CD4-positive, alpha-beta T cell treated with Interleukin-17A for 4 hours (primary cell): ENCODE measurements at regions not wholly inside any gene's neighbourhood (a gene's known extent, or its start where the extent isn't known, plus 50 kb on each side); places are given as distances from the start of the nearest gene placed in this dataset.

Source experiments
- DNase-seq: peaks from one replicate; pipeline ENCODE4 v3.0.0-alpha.2; 2020; ENCODE audit warnings: mixed read lengths

DNA sequence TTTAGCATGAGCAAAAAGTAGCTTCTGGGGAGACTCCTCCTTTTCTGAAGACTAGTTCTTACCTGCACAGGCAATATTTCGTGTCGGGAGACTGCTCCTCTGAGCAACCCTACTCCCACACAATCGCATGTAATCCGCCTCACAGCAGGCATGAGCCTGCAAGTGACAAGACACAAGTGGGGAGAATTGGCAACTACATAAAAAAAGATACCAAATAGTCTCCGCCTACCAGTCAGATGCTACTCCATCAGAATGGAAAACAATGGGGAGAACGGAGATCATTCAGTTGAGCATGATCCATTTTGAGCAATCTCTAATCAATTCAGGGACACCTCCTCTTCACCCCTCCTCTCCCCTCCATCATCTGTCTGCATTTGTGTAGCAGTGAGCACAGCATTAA lies 321.0 kb downstream of the COG6 start:
- DNase-seq = no peak

DNA sequence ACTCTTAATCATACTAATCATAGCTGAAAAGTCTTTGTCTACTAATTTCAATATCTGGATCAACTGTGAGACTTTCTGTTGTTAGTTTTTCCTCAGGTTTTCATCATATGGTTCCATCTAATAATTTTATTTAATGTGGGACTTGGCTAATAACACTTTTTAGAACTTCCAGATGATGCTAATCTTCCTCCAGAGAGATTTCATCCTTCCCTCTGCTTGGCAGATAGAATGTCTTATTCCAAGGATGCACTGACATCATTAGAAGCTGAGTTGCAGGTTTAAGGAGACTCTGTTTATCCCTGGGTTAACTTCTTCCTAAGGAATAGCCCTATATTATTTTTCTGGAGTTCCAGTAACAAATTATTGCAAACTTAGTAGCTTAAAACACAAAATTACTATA lies 325.6 kb downstream of the COG6 start:
- DNase-seq = no peak

DNA sequence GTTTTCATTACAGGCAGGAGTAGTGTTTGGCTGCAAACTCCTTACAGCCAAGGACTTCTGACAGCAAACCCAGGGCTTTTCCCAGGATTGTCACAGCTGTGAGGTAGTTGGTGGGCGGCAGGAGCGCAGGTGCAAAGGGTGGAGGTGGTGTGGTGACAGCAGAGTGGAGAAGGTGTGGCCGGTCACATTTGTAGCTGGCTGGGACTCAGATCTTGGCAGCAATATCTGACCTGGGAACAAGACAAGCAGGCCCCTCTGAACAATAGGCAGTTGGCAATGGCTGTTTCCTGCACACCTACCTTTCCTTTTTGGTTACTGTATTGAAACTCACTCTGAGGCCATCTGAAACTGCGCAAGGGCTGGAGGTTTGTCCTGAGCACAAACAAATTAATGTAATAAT lies 327.3 kb downstream of the COG6 start:
- no peak for DNase-seq

DNA sequence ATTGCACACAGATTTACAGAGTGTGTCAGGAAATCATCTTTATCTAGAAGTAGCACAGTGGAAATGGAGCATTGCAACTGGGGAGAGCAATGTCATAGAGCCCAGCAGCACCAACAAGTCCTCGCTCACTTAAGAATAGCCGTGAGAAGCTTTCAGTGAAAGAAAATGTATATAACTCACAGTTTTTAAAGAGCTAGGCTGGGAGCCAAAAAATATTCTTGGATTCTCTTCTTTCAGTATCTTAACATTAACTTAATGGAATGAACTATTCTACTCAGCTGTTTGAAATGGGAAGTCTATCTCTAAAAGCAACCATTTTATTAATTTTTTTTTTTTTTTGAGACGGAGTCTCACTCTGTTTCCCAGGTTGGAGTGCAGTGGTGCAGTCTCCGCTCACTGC lies 329.6 kb downstream of the COG6 start:
- DNase-seq = no peak

DNA sequence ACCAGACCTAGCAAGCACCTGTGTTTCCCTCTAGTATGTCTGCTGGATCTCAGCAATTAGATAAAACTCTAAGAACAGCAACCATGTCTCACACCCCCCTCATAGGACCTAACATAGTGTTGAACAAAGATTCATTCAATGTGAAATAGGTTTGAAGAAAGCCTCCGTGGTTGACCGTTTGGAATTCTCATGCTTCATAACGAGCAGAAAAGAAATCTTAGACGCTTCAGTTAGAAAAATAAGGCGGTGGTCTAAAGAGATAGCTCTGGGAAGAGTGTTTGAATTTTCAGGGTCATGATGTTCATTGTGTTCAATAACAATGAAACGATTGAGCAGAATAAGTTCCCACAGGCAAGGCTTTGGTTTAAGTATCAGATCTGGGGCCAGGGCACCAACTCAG lies 332.9 kb downstream of the COG6 start:
- no peak for DNase-seq

DNA sequence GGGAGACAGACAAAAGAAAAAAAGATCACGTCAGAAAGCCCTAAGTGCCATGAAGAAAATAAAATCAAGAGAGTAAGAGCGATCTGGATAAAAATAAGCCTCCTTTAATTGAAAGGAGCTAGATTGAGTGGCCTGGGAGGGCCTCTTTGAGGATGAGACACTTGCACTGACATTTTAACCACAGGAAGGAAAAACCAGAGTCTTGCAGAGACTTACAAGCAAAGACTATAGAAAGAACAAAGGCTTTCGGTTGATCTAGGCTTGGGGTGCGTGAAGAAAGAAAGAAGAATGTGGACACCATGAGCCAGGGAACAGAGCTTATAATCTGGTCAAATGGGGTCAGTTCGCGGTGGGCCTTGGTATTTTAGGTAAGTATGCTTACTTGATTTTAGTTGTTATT lies 342.7 kb downstream of the COG6 start:
- DNase-seq = peak; percentile 36

DNA sequence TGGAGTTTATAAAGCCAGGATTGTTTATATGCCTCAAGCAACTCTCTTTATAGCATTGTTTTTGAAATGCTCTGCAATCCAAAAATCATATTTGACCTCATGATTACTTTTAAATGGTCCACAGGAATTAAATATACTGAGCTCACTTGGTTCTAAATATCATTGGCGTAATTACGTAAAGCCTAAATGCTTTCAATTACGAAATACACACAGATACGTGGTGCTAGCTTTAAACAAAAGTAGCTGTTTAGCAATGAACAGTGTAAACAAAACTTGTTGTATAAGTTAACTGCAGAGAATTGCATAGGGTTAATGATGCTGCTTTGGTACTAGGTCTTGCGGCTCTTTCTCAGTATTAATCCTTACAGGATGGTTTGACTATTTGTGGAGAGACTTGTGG lies 346.6 kb downstream of the COG6 start:
- no peak for DNase-seq

DNA sequence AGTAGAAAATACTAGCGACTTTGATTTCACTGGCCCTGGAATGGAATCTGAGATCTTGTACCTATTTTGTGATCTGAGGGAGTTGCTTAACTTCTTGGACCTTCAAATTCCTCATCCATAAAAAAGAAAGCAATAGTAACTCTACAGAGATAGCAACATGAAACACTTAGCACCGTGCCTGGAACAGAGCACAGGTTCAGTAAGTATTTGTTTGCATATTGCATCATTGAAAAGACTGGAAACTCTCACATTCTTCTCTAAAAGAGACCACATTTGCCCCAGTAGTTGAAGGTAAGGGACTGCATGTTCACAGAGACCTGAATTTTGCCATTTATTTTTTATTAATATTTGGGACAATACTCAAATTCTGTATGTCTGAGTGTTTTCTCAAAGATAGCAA lies 358.1 kb downstream of the COG6 start:
- no peak for DNase-seq

DNA sequence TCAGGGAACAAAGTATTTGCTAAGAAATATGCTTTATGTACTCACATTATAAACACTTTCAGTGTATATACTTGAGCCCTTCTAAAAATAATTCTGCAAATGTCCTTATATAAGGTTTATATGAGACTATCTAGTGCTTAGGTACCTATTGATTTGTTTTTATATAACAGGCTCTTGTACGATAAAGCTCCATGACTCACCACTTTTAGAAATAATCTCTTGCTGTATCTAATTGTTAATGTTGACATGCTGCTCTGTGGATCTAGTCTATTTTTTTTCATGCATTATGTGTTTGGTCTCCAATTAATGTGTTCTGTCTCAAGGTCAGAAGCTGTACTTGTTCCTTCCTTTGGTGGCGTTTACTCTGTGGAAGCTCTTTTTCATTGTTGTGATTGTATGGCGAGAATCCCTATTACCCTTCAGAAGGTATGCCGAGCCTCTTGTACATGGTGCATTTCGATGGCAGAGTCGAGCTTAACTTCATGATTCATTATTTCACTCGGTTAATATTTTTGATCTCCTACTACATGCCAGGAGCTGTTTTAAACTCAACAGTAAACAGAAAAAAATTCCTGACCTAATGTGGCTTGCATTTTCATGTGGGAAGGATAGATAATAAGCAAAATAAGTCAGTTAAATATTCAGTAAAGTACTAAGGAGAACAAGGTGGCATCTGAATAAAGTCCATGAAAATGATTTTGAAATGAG lies 361.6 kb downstream of the COG6 start:
- no peak for DNase-seq

DNA sequence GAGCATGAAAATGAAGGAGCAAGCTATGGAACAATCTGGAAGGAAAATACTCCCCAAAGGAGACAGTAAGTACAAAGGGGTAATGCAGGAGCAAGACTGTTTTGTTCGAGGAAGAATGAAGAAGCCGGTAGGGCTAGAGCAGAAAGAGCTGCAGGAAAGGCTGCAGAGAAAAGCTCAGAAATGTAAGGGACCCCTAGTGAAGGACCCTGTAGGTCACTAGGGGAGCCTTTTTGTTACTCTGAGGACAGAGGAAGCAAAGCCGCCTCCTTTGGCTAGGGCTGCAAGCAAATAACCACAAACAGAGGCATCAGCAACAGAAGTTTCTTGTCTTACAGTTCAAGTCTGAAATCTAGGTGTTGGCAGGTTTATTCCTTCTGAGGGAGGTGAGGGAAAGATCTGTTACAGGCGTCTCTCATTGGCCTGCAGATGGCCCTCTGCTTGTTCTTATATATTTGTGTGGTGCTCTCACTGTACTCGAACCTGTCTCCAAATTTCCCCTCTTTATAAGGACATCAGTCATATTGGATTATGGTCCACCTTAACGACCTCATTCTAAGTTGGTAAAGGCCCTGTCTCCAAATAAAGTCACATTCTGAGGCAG lies 362.3 kb downstream of the COG6 start:
- no peak for DNase-seq

DNA sequence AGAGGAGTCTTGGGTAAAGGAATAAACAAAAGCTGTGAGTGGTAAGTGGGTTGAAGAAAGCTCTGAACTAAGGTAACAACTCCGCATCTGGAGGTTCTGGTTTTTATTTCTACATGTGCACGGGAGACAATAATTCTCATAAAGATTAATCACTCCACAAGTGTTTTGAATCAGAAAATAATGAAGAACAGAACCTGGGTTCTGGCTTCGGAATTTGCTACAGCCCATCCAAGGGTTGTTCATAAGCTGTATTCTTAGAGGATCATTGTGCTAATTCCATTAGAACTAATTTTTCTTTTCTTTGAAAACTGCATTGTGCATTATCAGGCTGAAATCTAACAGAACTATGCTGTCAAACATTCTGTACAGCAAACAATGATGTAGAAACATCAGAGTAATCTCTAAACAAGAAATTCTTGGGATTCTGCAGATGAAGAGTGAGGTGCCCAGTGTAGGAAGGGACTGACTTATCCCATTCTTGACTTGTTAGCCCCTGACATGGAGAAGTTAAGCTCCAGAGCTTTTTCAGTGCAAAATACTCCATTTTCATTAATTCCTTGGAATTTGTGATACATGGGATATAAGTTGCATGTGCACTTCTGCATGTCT lies 368.2 kb downstream of the COG6 start:
- DNase-seq = no peak

DNA sequence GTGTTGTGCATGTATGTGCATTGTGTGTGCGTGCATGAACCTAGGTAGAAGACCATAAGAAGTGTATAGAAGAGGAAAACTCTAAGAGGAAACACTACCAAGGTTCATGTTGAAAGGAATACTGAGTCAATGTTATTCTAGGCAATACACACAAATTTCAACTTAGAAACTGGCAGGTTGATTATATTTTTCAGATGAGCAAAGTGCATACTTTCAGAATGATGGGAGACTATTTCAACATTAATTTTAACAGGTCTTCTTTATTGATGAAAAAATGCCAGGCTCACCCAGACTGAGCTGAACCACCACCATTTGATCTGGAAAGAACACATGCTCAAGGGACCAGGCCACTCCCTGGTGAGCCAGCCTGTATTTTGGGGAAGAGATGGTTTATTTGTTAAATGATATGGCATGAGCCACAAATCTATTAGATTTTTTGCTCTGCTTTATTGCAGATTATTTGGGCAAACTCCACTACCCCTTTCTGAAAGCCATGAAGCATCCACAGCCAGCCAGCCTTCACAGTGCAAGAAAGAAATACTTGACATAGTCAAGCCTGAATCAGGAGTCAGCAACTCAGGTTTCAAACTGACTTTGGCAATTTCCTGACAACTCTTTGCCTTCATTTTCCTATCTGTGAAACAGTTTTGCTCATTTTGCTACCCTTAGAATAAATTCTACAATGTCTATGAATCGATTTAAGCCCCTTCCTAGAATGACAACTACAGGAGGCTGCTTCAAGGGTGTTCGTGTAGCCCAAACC lies 368.9 kb downstream of the COG6 start:
- no peak for DNase-seq

DNA sequence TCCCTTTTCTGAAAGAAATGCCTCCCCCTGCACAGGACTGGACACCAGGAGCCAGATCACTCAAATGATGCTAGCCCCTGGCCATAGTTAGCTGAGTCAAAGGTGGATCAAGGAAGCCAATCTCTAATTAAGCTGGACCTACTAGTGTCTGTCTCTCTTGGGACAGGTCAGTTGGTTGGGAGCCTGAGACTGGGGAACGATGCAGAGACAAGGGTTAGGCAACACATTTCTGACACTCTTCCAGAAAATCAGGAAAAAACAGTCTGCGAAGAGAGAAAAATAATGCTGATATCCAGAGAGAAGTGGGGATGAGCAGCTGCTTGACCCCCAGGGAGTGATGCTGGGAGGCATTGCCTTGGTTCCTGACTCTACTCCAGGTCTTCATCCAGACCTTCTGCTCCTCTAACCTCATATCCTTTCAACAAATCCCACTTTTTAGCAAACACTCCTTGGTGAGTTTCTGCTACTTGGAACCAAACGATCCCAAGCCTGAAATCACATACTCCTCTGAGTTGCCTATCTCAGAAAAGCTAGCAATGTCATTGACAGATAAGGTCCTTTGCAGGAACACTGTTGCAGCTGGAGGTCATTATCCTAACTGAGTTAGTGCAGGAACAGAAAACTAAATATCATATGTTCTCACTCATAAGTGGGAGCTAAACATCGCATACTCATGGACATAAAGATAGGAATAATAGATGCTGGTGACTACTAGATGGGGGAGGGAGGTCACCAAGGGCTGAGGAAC lies 369.7 kb downstream of the COG6 start:
- DNase-seq = no peak

DNA sequence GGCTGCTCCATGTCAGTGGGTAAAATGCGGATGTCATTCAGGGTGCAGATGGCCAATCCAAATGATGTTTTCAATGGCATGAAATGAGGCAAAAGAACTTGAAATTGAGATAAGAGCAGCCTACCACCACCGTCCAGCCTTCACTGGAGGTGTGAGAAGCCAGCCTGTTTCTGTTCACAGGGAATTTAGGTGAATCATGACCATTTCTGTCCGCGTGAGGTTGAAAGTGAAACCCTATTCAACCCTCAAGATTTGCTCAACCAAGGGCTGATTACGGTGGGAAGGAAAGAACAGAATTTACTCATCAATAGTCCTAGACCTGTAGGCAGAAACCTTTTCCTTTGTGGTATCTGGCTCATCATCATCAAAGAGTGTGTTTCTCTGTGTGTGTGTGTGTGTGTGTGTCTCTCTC lies 370.7 kb downstream of the COG6 start:
- peak; percentile 47 for DNase-seq

DNA sequence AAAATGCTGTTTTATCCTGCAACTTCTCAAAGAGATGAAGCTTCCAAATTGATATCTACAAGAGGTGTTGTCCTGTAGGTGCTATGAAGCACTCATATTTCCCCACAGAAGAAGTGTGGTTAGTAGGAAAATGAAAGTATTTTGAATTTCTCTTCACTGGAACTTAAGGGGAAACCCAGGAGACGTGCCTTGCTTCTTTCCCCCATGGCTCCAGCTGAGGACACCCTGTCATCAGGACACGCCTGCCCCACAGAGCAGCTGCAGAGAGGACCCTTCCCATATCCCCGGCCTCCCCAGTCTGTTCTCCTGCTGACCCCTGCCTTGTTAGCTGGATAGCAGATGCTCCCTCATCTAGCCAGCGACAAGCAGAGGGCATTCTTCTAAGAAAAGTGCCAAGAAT lies 371.3 kb downstream of the COG6 start:
- peak; percentile 12 for DNase-seq

DNA sequence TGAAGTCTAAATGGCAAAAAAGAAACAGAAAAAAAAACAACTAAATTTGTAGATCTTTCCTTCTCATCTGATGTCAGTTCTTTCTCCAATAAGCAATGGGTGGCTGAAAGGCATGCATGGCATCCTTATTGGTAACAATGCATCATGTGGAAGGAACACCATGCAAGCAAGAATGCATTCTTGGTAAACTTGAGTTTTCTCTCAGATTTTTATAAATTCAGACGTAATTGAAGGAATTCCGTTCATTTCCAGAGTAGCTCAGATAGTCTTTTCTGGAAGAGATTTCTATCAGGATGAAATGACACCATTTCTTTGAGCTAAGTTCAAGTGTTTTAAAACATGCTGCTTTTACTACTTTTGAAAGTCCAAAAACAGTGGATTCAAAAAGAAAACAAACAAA lies 373.0 kb downstream of the COG6 start:
- no peak for DNase-seq

DNA sequence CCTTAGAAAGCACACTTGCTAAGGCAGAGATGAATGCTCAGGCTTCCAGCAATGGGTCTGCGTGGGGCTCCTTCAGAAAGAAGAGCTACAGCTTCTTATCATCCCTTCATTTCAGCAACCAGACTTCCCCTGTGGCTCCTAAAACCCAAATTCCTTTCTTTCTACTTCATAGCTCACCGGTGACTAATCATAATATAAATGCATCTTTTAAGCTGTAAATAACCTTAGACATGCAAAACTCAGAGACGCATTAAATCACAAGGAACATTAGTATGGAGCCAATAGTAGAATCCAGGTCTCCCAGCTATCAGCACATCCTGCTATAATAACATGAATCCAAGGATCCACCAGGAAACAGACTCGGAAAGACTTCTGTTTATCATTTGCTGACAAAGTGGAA lies 375.6 kb downstream of the COG6 start:
- no peak for DNase-seq

DNA sequence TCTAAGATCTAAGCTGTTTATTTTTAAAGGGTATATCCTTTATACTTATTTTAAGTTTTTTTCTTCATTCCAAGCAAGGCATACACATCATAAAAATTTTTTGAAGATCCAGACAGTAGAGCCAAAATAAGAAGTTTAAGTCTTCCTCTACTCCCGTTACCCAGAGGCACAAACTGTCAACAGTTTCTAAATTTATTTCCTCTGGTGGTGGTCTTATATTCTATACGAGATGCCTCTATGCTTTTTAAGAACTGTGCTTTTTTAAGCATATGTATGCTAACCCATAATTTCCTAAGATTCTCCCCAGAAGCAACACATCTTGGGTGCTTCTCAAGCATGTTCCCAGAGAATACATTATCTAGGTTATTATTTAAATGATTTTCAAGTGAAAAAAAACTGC lies 383.6 kb downstream of the COG6 start:
- DNase-seq = no peak

DNA sequence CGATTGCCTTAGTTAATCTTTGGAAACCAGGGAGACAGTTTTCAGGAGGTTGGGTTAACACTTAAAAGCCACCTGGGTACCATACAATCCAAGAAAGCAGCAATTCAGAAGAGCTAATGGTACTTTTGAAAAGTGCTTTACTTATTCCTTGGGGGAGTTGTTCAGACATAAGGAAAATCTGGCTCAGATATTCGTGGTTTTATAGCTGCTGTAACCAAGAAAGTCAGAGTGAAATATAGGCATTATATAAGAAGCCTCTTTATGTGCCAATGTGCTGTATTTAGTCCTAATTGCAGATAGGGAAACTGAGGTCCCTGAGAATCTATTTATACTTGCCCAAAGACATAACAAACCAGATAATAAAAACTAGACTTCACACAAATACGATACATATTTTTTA lies 387.5 kb downstream of the COG6 start:
- DNase-seq = no peak

DNA sequence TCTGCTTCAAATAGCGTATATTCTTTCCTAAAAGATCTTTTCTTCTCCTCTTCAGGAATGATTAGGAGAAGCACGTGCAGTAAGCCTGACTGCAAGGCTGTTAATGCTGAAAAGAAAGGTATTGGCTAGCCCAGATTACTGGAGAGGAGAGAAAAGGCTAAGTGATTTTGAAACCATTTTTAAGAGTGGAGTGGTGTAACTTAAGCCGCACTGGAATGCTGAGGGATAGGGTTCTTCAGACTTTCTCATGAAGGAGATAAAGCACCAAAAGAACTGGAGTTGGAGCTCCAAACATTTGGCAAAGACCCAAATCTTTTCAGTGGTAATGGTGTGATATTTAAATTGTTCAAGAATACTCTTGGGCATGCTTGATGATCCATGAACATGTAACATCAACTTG lies 388.3 kb downstream of the COG6 start:
- no peak for DNase-seq

DNA sequence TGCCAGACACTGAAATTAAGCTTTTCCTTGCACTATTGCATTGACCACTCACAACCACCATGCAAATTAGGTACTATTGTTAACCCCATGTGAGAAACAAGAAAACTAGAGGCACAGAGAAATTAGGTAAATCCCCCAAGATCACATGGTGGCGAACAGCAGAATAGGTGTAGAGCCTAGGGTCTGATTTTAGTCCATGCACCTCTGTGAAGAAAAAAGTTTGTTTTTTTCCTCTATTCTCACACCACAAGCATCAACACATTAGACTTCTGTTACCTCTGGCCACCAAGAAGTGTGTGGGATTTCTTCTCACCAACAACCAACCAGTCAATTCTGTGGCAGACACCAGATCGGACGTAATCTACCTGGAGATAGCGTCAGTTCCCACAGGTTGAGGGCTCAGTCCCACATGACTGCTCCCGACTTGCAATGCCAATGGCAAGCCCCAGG lies 391.9 kb downstream of the COG6 start:
- DNase-seq = no peak

DNA sequence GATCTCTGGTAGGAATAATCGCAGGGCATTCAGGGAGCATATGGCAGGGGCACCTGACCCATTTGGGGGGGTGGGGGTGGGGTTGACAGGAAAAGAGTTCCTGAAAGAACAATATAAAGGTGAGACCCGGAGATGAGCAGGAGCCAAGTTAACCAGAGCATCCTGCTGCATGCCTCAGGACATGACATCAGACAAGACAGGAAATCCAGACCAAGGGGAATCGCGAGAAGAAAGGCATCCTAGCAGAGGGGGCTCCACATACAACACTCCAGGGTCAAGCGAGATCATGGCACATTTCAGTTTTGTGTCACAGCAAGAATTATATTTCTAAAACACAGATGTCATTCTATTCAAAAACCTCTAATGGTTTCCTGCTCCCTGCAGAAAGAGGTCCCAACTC lies 393.1 kb downstream of the COG6 start:
- no peak for DNase-seq

DNA sequence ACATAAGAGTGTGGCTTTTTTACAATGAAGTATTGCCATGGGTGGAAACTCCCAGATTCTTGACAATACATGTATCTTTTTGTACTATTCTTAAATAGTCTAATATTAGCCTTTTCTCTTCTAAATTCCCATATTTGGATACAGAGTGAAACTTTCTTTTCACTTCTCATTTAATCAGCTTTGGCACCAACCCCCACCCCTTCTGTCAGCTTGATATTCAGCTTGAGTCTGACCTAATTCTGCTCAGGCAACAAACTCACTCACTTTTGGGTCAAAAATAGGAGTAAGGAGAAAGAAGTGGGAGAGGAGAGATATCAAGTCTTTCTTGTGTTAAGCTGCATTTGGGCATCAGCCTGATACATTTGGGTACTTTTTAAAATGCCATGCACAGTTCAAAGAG lies 397.5 kb downstream of the COG6 start:
- DNase-seq = no peak
